ENCODE measurements at regions not wholly inside any gene's neighbourhood (a gene's known extent, or its start where the extent isn't known, plus 50 kb on each side); places are given as distances from the start of the nearest gene placed in this dataset.

DNA sequence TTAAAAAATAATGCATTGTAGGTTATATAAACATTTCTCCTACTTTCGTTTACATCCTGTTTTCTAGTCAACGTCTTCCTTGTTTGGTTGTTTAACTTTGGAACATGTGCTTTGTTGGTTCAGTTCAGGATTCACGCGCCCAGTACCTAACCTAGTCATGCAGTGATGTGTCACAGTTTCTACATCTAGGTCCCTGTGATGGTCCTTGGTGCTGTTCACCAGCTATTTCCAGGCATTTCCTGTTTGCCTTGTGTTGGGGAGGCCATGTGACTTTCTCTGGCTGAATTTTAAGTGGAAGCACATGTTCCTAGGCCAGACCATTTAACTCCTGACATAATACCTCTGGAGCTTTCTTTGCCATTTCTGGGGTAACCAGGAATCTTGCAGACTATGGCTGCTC lies 292.3 kb downstream of the SMARCA2 start:
- TF ChIP-seq CTCF (IDR thresholded peaks at IDR 0.05) (no peak), SIN3A (IDR thresholded peaks at IDR 0.05; ENCODE audit: borderline replicate concordance, insufficient read depth, low read depth, low read length) (no peak), POLR2AphosphoS5 (IDR thresholded peaks at IDR 0.05; ENCODE audit: low read depth, low read length) (no peak)
- TF ChIP-seq, protein P1, sequence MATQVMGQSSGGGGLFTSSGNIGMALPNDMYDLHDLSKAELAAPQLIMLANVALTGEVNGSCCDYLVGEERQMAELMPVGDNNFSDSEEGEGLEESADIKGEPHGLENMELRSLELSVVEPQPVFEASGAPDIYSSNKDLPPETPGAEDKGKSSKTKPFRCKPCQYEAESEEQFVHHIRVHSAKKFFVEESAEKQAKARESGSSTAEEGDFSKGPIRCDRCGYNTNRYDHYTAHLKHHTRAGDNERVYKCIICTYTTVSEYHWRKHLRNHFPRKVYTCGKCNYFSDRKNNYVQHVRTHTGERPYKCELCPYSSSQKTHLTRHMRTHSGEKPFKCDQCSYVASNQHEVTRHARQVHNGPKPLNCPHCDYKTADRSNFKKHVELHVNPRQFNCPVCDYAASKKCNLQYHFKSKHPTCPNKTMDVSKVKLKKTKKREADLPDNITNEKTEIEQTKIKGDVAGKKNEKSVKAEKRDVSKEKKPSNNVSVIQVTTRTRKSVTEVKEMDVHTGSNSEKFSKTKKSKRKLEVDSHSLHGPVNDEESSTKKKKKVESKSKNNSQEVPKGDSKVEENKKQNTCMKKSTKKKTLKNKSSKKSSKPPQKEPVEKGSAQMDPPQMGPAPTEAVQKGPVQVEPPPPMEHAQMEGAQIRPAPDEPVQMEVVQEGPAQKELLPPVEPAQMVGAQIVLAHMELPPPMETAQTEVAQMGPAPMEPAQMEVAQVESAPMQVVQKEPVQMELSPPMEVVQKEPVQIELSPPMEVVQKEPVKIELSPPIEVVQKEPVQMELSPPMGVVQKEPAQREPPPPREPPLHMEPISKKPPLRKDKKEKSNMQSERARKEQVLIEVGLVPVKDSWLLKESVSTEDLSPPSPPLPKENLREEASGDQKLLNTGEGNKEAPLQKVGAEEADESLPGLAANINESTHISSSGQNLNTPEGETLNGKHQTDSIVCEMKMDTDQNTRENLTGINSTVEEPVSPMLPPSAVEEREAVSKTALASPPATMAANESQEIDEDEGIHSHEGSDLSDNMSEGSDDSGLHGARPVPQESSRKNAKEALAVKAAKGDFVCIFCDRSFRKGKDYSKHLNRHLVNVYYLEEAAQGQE (IDR thresholded peaks at IDR 0.05; ENCODE audit: insufficient read depth in 1 of 2, low read depth in 2 of 2, low read length in 1 of 2) = no peak

Data from Panc1 (cell line).